ENCODE measurements at regions not wholly inside any gene's neighbourhood (a gene's known extent, or its start where the extent isn't known, plus 50 kb on each side); places are given as distances from the start of the nearest gene placed in this dataset.

DNA sequence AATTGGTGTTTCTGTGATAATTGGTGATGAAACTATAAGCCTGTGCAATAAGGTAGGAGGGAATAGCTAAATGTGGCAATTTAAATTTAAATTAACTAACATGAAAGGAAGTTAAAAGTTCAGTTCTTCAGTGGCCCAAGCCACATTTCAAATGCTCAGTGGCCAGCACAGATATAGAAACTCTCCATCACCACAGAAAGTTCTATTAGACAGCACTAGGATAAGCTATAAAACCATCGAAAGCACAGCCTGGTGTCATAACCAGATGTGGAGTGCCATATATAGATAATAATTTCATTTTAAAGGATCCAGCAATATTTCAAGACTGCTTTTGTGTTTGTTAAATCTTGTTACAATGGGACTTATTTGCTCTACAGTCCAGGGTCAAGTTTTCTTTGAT is 119.3 kb upstream of the NR3C2 start:
- Histone ChIP-seq H4K20me1 (ENCODE audit: control insufficient read depth, insufficient read depth, low read length, poor library complexity, severe bottlenecking) (no peaks in the 10 kb centered on the region), H2AFZ (ENCODE audit: insufficient read depth, low read depth, low read length, poor library complexity, severe bottlenecking) (no peak overlapping the region), H3K36me3 (replicated peaks in 1 of 2; ENCODE audit: control extremely low read depth in 1 of 2, control insufficient read depth in 1 of 2, extremely low read depth in 1 of 2, insufficient read depth in 2 of 2, low read length in 1 of 2) (no peaks in the 10 kb centered on the region), H3K4me2 (replicated peaks; ENCODE audit: low read depth, low read length, poor library complexity, severe bottlenecking) (no peak overlapping the region), H3K9me3 (ENCODE audit: control extremely low read depth in 1 of 3, control insufficient read depth in 2 of 3, insufficient read depth in 1 of 3, low read length in 2 of 3) (no peaks in the 10 kb centered on the region), H3K4me1 (ENCODE audit: control insufficient read depth in 2 of 2, insufficient read depth in 2 of 2, low read length in 2 of 2) (no peaks in the 10 kb centered on the region), H3K27ac (ENCODE audit: low read length in 2 of 2) (no peak overlapping the region), H3K9ac (ENCODE audit: low read length) (no peak overlapping the region), H3K4me3 (ENCODE audit: control extremely low read depth in 1 of 5, extremely low read depth in 1 of 5, insufficient read depth in 1 of 5, low read depth in 2 of 5, low read length in 4 of 5) (no peak overlapping the region), H3K27me3 (replicated peaks in 1 of 4; ENCODE audit: control extremely low read depth in 1 of 4, control insufficient read depth in 3 of 4, insufficient read depth in 4 of 4, low read length in 3 of 4) (no peaks in the 10 kb centered on the region), H3K79me2 (ENCODE audit: control insufficient read depth, insufficient read depth, low read length) (no peaks in the 10 kb centered on the region)
- no CpG with 5 or more reads among the region's 1 CpG for WGBS (ENCODE audit: insufficient coverage)
- ChIA-PET POLR2A (no interaction called here), CTCF (no interaction called here)
- Mint-ChIP-seq H3K4me1 (no peaks in the 10 kb centered on the region), H3K4me3 (no peak overlapping the region), H3K9me3 (ENCODE audit: insufficient read depth) (no peaks in the 10 kb centered on the region), H3K27ac (no peak overlapping the region), H3K27me3 (no peaks in the 10 kb centered on the region)
- DNase-seq = no peak
- intact Hi-C loops (cut with micrococcal nuclease) = no loop called here
- TF ChIP-seq, protein P1, sequence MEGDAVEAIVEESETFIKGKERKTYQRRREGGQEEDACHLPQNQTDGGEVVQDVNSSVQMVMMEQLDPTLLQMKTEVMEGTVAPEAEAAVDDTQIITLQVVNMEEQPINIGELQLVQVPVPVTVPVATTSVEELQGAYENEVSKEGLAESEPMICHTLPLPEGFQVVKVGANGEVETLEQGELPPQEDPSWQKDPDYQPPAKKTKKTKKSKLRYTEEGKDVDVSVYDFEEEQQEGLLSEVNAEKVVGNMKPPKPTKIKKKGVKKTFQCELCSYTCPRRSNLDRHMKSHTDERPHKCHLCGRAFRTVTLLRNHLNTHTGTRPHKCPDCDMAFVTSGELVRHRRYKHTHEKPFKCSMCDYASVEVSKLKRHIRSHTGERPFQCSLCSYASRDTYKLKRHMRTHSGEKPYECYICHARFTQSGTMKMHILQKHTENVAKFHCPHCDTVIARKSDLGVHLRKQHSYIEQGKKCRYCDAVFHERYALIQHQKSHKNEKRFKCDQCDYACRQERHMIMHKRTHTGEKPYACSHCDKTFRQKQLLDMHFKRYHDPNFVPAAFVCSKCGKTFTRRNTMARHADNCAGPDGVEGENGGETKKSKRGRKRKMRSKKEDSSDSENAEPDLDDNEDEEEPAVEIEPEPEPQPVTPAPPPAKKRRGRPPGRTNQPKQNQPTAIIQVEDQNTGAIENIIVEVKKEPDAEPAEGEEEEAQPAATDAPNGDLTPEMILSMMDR (IDR thresholded peaks at IDR 0.05) = no peak
- no peak for TF ChIP-seq EZH2 (IDR thresholded peaks at IDR 0.05; ENCODE audit: borderline replicate concordance, insufficient read depth, low read depth, low read length, poor library complexity, severe bottlenecking)
- ATAC-seq (ENCODE audit: low read depth) = no peak

- no peaks in the 10 kb centered on the region for H3K36me3 ChIP-seq (replicated peaks in 1 of 2; ENCODE audit: control extremely low read depth in 1 of 2, control insufficient read depth in 1 of 2, extremely low read depth in 1 of 2, insufficient read depth in 2 of 2, low read length in 1 of 2)
- no peak overlapping the region for H3K27ac ChIP-seq (ENCODE audit: low read length in 2 of 2)
- H3K9me3 ChIP-seq (ENCODE audit: control extremely low read depth in 1 of 3, control insufficient read depth in 2 of 3, insufficient read depth in 1 of 3, low read length in 2 of 3) = no peaks in the 10 kb centered on the region
- no CpG with 5 or more reads among the region's 3 CpGs for WGBS (ENCODE audit: insufficient coverage)
- no peak overlapping the region for H3K9ac ChIP-seq (ENCODE audit: low read length)
- ATAC-seq (ENCODE audit: low read depth) (no peak), DNase-seq (no peak)
- Mint-ChIP-seq H3K9me3 (ENCODE audit: insufficient read depth) (no peaks in the 10 kb centered on the region), H3K4me1 (no peaks in the 10 kb centered on the region), H3K27me3 (no peaks in the 10 kb centered on the region), H3K4me3 (no peak overlapping the region), H3K27ac (no peak overlapping the region)
- H2AFZ ChIP-seq (ENCODE audit: insufficient read depth, low read depth, low read length, poor library complexity, severe bottlenecking) = no peak overlapping the region
- intact Hi-C loops (cut with micrococcal nuclease) = no loop called here
- H3K4me3 ChIP-seq (ENCODE audit: control extremely low read depth in 1 of 5, extremely low read depth in 1 of 5, insufficient read depth in 1 of 5, low read depth in 2 of 5, low read length in 4 of 5) = no peak overlapping the region
- H3K4me1 ChIP-seq (ENCODE audit: control insufficient read depth in 2 of 2, insufficient read depth in 2 of 2, low read length in 2 of 2) = no peaks in the 10 kb centered on the region
- ChIA-PET CTCF (no interaction called here), POLR2A (no interaction called here)
- no peak overlapping the region for H3K4me2 ChIP-seq (replicated peaks; ENCODE audit: low read depth, low read length, poor library complexity, severe bottlenecking)
- no peaks in the 10 kb centered on the region for H3K79me2 ChIP-seq (ENCODE audit: control insufficient read depth, insufficient read depth, low read length)
- H4K20me1 ChIP-seq (ENCODE audit: control insufficient read depth, insufficient read depth, low read length, poor library complexity, severe bottlenecking) = no peaks in the 10 kb centered on the region
- TF ChIP-seq, protein P1 (IDR thresholded peaks at IDR 0.05) = no peak
- TF ChIP-seq EZH2 (IDR thresholded peaks at IDR 0.05; ENCODE audit: borderline replicate concordance, insufficient read depth, low read depth, low read length, poor library complexity, severe bottlenecking) = no peak
- no peaks in the 10 kb centered on the region for H3K27me3 ChIP-seq (replicated peaks in 1 of 4; ENCODE audit: control extremely low read depth in 1 of 4, control insufficient read depth in 3 of 4, insufficient read depth in 4 of 4, low read length in 3 of 4)
Observed at GRCh38 chr4:148557793-148558192, 115.6 kb upstream of the NR3C2 start.

Data from B cell (primary cell).